NCI-H1105 (cell line): ENCODE measurements at regions not wholly inside any gene's neighbourhood (a gene's known extent, or its start where the extent isn't known, plus 50 kb on each side); places are given as distances from the start of the nearest gene placed in this dataset.
"Not testable (repeated sequence)": the region's sequence is repeated elsewhere in the genome, so short reads cannot be mapped to it uniquely, and the experiment has no call there.

Source experiments
- DNase-seq: peaks from one replicate; lab custom pipeline; 2025; lab: John Stamatoyannopoulos, UW

DNA sequence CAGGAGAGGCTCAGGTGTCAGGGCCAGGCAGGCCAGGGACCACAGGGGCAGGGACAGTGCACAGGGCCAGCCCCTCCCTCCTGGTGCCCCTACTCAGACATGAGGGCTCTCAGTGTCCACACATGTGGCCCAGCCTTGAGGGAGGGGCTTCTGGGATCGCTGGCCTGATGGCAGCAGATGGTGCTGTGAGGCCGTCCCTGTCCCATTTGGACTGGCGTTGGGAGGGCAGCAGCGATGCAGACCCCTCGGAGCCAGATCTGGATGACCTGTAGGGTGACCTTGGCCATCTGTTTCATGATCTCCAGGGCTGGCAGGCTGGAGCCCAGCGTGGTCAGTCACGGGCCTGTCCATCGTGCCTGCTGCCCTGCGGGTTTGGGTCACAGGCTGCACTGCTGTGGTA, 377.6 kb downstream of the TMEM121 start:
- no peak for DNase-seq

- DNase-seq, result no peak
These were observed 378.0 kb downstream of the TMEM121 start for GRCh38 chr14:105904379-105904778.

GRCh38 chr14:105905456-105905855, 379.1 kb downstream of the TMEM121 start:
- DNase-seq, result no peak

DNA sequence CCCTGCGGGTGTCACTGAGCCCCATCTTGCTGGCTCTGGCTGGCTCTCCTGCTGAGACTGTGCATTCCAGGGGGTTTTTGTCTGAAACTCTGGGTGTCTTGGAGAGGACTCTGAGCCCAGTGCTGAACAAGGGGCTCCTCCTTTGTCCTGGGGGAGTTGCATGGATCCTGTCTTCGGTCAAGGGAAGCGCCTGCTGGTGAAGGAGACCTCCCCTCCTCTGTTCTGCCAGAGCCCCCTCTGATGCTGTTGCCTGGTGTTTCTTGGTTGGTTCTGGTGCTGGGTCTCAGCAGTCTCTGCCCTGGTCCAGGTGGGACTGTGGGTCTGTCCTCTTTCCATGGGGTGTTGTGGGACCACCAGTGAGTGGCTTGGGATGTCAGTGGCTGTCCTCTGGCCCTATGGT, 380.9 kb downstream of the TMEM121 start:
- no peak for DNase-seq

DNA sequence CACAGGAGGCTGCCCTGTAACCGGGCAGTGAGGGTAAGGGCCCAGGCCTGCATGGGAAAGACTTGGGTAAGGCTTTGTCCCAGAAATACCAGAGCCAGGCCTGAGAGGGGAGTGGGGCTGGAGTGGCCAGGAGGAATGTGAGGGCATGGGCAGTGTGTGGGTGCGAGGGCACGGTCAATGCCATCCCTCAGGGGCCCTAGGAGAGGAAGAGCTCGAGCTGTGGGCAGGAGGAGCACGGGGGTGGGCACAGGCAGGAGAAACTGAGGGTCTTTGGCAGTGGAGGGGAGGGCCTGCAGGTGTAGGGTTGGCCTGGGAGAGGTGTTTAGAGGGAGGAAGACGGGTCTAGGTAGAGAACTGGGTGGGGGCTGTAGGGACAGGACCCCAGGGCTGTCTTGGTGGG, 381.6 kb downstream of the TMEM121 start:
- DNase-seq, result no peak

DNA sequence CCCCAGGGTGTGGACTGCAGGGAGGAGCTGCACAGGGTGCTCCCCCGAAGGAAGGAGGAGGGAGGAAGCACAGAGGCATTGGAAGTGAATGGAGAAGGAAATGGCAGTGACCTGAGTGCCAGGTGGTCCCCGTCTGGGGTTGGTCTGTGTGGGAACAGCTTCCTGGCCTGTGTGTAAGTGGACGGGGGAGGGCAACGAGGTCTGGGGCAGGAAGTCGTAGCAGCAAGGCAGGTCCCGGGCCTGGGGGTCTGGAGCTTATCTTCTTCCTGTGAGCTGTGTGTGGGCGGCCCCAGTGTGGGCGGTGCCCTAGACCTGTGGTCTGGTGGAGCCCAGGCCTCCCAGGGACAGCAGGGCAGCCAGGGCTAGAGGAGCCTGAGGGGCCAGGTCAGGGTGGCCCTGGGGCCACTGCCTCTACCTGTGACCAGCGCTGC, 382.1 kb downstream of the TMEM121 start:
- DNase-seq, result no peak

- no peak for DNase-seq
These were observed 382.9 kb downstream of the TMEM121 start for GRCh38 chr14:105909046-105909827.

- not testable (repeated sequence) for DNase-seq
These were observed 383.4 kb downstream of the TMEM121 start for GRCh38 chr14:105909828-105910120.

GRCh38 chr14:105910426-105910825, 384.0 kb downstream of the TMEM121 start:
- no peak for DNase-seq

GRCh38 chr14:105911006-105911847, 384.8 kb downstream of the TMEM121 start:
- DNase-seq, result no peak

- not testable (repeated sequence) for DNase-seq
These were observed 385.5 kb downstream of the TMEM121 start for GRCh38 chr14:105911848-105912292.

DNA sequence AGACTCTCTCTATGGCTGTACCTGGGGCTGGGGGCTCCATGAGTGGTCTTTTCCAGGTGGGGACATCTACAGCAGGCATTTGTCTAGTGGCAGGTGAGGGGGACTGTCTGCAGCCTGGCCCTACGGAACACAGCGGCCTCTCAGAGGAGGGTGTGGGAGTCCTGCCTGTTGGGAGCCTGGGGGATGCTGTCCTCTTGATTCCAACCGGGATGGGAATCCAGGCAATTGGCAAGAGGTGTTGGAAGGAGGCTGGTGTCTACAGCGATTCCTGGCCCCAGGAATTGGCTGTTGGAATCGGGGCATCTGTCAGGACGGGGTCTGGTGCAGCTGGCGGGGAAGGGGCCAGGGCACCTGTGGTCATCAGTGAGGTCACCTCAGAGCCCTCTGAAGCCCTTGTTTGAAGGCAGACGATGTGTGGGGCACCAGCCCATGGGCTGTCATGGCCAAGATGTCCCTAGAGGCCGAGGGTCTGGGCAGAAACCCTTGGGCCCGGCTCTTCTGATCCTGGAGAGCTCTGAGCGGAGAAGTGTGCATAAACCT, 386.3 kb downstream of the TMEM121 start:
- DNase-seq, result no peak

GRCh38 chr14:105913221-105913620, 386.8 kb downstream of the TMEM121 start:
- no peak for DNase-seq

DNA sequence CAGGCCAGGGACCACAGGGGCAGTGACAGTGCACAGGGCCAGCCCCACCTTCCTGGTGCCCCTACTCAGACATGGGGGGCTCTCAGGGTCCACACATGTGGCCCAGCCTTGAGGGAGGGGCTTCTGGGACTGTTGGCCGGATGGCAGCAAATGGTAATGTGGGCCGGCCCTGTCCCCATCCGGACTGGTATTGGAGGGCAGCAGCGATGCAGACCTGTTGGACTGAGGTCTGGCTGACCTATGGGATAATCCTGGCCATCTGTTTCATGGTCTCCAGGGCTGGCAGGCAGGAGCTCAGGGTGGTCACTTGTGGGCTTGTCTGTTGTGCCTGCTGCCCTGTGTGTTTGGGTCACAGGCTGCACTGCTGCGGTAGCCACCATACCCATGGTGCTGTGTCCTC, 387.5 kb downstream of the TMEM121 start:
- no peak for DNase-seq

DNA sequence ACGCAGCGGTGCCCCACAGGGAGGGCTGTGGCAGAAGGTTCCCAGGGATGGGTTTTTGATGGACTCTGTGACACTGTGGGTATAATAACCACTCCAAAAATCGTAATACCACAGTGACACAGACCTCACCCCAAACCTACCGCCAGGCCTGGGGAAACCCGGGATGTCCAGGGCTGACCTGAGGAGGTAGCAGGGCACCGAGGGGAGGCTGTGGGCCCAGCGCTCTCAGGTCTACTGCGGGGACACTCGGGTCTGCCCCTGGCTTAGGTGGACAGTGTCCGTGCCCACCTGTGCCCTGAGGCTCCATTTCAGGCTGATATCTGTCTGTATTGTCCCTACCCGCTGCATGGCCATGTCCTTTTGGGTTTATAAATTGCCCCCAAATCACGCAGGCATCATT, 387.9 kb downstream of the TMEM121 start:
- not testable (repeated sequence) for DNase-seq

GRCh38 chr14:105914738-105915385, 388.5 kb downstream of the TMEM121 start:
- DNase-seq, result no peak

- DNase-seq, result not testable (repeated sequence)
These were observed 389.2 kb downstream of the TMEM121 start for GRCh38 chr14:105915546-105915945.

- DNase-seq, result not testable (repeated sequence)
These were observed 391.0 kb downstream of the TMEM121 start for GRCh38 chr14:105917136-105917932.

- no peak for DNase-seq
These were observed 391.6 kb downstream of the TMEM121 start for GRCh38 chr14:105917933-105918436.

DNA sequence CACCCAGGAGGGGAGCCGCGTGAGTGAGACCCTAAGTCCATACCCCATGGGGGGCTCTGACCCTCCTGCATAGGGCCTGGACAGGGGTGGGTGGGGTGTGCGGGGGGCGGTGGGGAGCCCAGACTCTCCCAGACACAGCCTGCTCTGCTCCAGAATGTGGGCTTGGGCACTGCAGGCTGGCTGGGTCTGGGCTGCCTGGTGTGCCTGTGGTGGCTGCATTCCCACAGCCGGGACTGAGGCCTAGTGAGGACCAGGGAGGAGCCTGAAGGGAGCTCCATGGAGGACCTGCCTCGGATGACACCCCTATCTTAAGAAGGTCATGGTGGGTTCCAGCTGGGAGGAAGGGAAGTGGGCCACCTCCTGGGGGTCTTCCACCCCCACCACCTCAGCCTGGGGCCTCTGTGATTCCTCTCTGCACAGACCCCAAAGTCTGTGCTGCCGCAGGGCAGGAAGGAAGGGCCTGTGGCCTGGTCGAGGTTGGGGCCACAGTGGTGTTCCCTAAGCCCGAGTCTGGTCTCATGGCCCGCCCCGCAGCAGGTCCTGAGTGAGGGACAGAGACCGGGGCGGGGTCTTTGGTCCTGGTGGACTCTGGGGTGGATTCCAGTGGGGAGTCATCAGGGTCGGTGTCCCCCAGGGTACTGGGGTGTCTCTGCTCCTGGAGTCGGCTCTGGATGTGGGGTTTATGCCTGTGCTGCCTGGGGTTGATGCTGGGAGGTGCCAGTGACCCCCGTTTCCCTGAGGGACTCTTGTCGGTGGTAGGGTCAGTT, 392.3 kb downstream of the TMEM121 start:
- DNase-seq, result no peak
